Astrocyte (in vitro differentiated cells and primary cell): ENCODE measurements at regions not wholly inside any gene's neighbourhood (a gene's known extent, or its start where the extent isn't known, plus 50 kb on each side); places are given as distances from the start of the nearest gene placed in this dataset.
"Not testable (repeated sequence)": the region's sequence is repeated elsewhere in the genome, so short reads cannot be mapped to it uniquely, and the experiment has no call there.

ENCODE experiments used
- CTCF ChIP-seq: IDR thresholded peaks from 2 replicates; pipeline ENCODE4 v1.5.1; 2011; ENCODE audit warnings: low read depth, mild to moderate bottlenecking, inconsistent platforms, low read length, moderate library complexity; ENCODE audit not compliant: insufficient read depth
- EZH2 ChIP-seq: IDR thresholded peaks from 2 replicates; pipeline ENCODE4 v1.6.1; 2012; ENCODE audit warnings: mild to moderate bottlenecking, low read length, inconsistent platforms; ENCODE audit not compliant: insufficient read depth

- not testable (repeated sequence) for TF ChIP-seq CTCF, EZH2
Observed at GRCh38 chr4:130772966-130773365, 1677.0 kb downstream of the C4orf33 start.
